Right atrium auricular region (tissue), 2 donors: ENCODE measurements at regions not wholly inside any gene's neighbourhood (a gene's known extent, or its start where the extent isn't known, plus 50 kb on each side); places are given as distances from the start of the nearest gene placed in this dataset.

ENCODE experiments used
- DNase-seq: peaks from one replicate; pipeline ENCODE4 v3.0.0-alpha.2; 2019; ENCODE audit warnings: low spot score
- H3K27ac ChIP-seq, 2 donors: fragments of 200-600 bp; sonication (generic); 1 replicate in 1 of 2; 2 replicates in 1 of 2; pipeline ENCODE4 v1.5.1; 2016 to 2019
- H3K27me3 ChIP-seq, 2 donors: fragments of 200-600 bp; sonication (generic); one replicate each; pipeline versions ENCODE4 v1.5.1 to v1.6.0; 2017 to 2019
- H3K36me3 ChIP-seq: fragments of 200-600 bp; sonication (generic); one replicate; pipeline ENCODE4 v1.5.1; 2016
- H3K4me1 ChIP-seq, 2 donors: fragments of 200-600 bp; sonication (generic); one replicate each; pipeline versions ENCODE4 v1.5.1 to v1.6.0; 2017 to 2019
- H3K4me3 ChIP-seq, 2 donors: fragments of 200-600 bp; sonication (generic); 1 replicate in 1 of 2; 2 replicates in 1 of 2; pipeline ENCODE4 v1.5.1; 2017 to 2019; ENCODE audit warnings: mild to moderate bottlenecking in 1 of 2, moderate library complexity in 1 of 2
- H3K9me3 ChIP-seq, 2 donors: fragments of 200-600 bp; sonication (generic); one replicate each; pipeline ENCODE4 v1.5.1; 2019
- CTCF ChIP-seq, 2 donors: fragments of 200-600 bp; sonication (generic); IDR thresholded peaks; one replicate each; pipeline ENCODE4 v1.5.1; 2019; ENCODE audit warnings: antibody characterized with exemption in 2 of 2

DNA sequence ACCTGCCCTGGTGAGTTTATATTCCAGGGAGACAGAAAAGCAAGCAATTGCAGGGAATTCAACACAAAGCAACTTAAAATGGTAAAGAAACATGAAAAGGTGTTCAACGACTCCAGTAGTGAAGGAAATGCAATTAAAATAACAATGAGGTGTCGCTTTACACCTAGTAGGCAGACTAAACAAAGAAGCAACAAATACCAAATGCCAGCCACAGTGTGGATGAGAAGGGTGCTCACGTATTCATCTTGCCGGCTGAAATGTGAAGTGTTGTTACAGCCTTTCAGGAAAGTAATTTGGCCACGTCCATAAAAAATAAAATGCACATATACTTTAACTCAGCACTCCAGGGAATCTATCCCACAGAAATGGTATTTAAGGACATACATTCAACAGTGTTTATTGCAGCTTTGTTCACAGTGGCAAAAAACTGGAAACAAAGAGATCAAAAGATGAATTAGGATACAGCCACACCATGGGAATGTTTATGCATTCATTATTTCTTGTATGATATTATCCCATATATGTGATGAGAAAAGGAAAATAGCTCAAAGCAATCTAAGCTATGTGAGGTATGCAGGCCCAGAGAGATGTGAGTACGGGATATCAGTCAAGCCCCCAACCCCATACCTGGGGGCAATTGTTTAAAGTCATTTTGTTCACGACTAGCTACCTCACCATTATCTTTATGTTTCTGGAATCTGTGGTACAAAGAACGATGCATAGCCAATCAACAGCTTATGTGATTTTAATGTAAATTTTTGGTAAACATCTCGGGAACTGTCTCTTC is 266.0 kb upstream of the SOX4 start:
- Histone ChIP-seq H3K27ac (no peak overlapping the region), H3K36me3 (no peaks in the 10 kb centered on the region), H3K4me1 (no peaks in the 10 kb centered on the region), H3K9me3 (no peaks in the 10 kb centered on the region), H3K27me3 (no peaks in the 10 kb centered on the region), H3K4me3 (no peak overlapping the region)
- TF ChIP-seq CTCF (IDR thresholded peaks at IDR 0.05), result no peak
- no peak for DNase-seq

DNA sequence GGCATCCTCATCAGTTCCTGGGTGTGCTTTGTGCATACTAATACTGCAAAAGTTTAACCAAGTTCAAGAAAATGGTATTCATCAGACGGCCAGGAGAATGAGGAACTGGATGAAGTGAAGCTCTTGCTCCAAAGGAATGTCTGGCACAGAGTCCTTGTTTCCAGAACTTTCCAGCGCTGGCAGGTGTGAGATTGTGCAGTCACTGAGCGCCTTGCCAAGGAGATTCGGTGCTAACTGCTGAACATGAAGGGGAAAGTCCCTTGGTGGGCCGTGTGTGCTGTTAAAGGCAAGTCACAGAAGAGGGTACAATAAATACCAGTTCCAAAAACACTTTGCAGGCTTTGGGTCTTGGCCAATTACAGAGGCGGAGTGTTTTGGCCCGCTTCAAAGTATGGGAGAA is 262.3 kb upstream of the SOX4 start:
- DNase-seq, result no peak
- Histone ChIP-seq H3K4me3 (no peak overlapping the region), H3K27ac (peak overlapping the region; percentile 9 to 37), H3K27me3 (no peaks in the 10 kb centered on the region), H3K36me3 (no peaks in the 10 kb centered on the region), H3K9me3 (no peaks in the 10 kb centered on the region), H3K4me1 (no peaks in the 10 kb centered on the region)
- TF ChIP-seq CTCF (IDR thresholded peaks at IDR 0.05), result no peak

- DNase-seq, result no peak
- Histone ChIP-seq H3K36me3 (no peaks in the 10 kb centered on the region), H3K4me3 (no peak overlapping the region), H3K27me3 (no peaks in the 10 kb centered on the region), H3K27ac (no peak overlapping the region), H3K4me1 (no peaks in the 10 kb centered on the region), H3K9me3 (no peaks in the 10 kb centered on the region)
- TF ChIP-seq CTCF (IDR thresholded peaks at IDR 0.05), result no peak
Measured at GRCh38 chr6:21332077-21332476, 261.5 kb upstream of the SOX4 start.

DNA sequence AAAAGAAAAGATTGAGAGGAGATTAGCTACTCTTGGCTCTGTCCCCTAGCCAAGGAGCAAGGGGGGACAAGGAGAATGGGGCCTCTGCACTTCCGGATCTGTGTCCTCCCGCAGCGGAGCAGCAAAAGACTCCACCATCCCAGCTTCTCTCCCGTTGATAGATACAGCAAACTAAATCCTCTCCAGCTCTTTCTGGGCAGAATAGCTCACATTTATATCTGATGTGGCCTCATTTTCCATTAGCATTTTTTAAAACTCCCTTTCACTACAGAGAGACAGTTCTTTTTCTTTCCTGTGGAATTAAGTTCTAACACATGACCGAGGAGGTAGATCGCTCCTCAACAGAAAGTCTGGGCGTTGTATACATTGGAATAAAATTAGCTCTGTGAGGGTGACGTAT is 260.9 kb upstream of the SOX4 start:
- no peak for DNase-seq
- Histone ChIP-seq H3K27ac (no peak overlapping the region), H3K4me3 (no peak overlapping the region), H3K27me3 (no peaks in the 10 kb centered on the region), H3K36me3 (no peaks in the 10 kb centered on the region), H3K4me1 (no peaks in the 10 kb centered on the region), H3K9me3 (no peaks in the 10 kb centered on the region)
- TF ChIP-seq CTCF (IDR thresholded peaks at IDR 0.05), result no peak

GRCh38 chr6:21333715-21334114 is 259.8 kb upstream of the SOX4 start:
- Histone ChIP-seq H3K27me3 (no peaks in the 10 kb centered on the region), H3K27ac (no peak overlapping the region), H3K4me3 (no peak overlapping the region), H3K36me3 (no peaks in the 10 kb centered on the region), H3K9me3 (no peaks in the 10 kb centered on the region), H3K4me1 (no peaks in the 10 kb centered on the region)
- no peak for TF ChIP-seq CTCF (IDR thresholded peaks at IDR 0.05)
- DNase-seq, result no peak

DNA sequence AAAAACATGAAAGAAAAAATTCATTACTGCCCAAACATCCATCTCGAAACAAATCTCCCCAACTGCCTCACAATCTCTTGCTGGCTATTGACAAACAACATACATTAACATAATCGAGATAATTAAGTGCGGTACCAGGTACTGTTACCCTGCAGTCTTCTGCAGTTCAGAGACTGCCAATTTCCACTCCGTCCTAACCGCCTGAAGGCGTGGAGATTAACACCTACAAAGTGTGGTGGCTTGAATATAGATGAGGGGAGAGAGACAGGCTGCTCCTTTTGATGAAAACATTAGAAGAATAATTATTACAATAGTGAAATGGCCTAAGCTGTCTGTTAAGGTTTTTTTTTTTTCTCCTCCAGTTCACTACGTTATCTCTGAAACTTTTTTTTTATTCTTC is 258.9 kb upstream of the SOX4 start:
- Histone ChIP-seq H3K27me3 (no peaks in the 10 kb centered on the region), H3K4me3 (no peak overlapping the region), H3K4me1 (no peaks in the 10 kb centered on the region), H3K27ac (no peak overlapping the region), H3K36me3 (no peaks in the 10 kb centered on the region), H3K9me3 (no peaks in the 10 kb centered on the region)
- no peak for DNase-seq
- no peak for TF ChIP-seq CTCF (IDR thresholded peaks at IDR 0.05)
